B cell (primary cell): ENCODE measurements at regions not wholly inside any gene's neighbourhood (a gene's known extent, or its start where the extent isn't known, plus 50 kb on each side); places are given as distances from the start of the nearest gene placed in this dataset.

Experiments
- ATAC-seq: fragments of 200-7000 bp; cut with Tn5 transposase; one replicate; pipeline ENCODE4 v1.10.0; 2021; ENCODE audit warnings: low read depth, mild to moderate bottlenecking, moderate number of reproducible peaks, moderate library complexity
- CTCF ChIA-PET: fragments of 350-600 bp; sonication (Branson Sonifier 250); formaldehyde crosslinking; loops from one replicate; lab custom pipeline; 2021; ENCODE audit warnings: antibody characterized with exemption, inconsistent platforms; lab: Charles Lee
- POLR2A ChIA-PET: fragments of 350-600 bp; sonication (Branson Sonifier 250); formaldehyde crosslinking; loops from one replicate; lab custom pipeline; 2021; ENCODE audit warnings: antibody characterized with exemption; lab: Charles Lee
- DNase-seq: peaks from one replicate; pipeline ENCODE4 v3.0.0; 2013
- H2AFZ ChIP-seq: 2 replicates; pipeline ENCODE4 v1.6.1; 2012; ENCODE audit warnings: mild to moderate bottlenecking, low read depth, low read length; ENCODE audit not compliant: insufficient read depth, poor library complexity, severe bottlenecking
- H3K27ac ChIP-seq, 2 donors: 1 replicate in 1 of 2; 2 replicates in 1 of 2; pipeline ENCODE4 v1.5.1; 2012 to 2013; ENCODE audit warnings: low read length in 2 of 2, mild to moderate bottlenecking in 2 of 2, moderate library complexity in 1 of 2
- H3K27me3 ChIP-seq, 4 experiments: fragments of 200-600 bp in 1 of 4; sonication (generic) in 1 of 4; replicated peaks in 1 of 4; 1 replicate in 2 of 4; 2 replicates in 2 of 4; pipeline versions ENCODE4 v1.6.1 to v1.7.0; 2013 to 2016; ENCODE audit warnings: low read length in 3 of 4, mild to moderate bottlenecking in 2 of 4, mixed read lengths in 1 of 4, moderate library complexity in 1 of 4; ENCODE audit not compliant: insufficient read depth in 4 of 4, control insufficient read depth in 3 of 4; ENCODE audit errors: control extremely low read depth in 1 of 4
- H3K36me3 ChIP-seq, 2 experiments: replicated peaks in 1 of 2; 1 replicate in 1 of 2; 2 replicates in 1 of 2; pipeline versions ENCODE4 v1.6.1 to v1.7.1; 2013; ENCODE audit warnings: low read length in 1 of 2; ENCODE audit not compliant: insufficient read depth in 2 of 2, control insufficient read depth in 1 of 2; ENCODE audit errors: control extremely low read depth in 1 of 2, extremely low read depth in 1 of 2
- H3K4me1 ChIP-seq, 2 donors: fragments of 200-600 bp in 1 of 2; sonication (generic) in 1 of 2; 1 replicate in 1 of 2; 2 replicates in 1 of 2; pipeline versions ENCODE4 v1.5.1 to v1.6.1; 2013 to 2017; ENCODE audit warnings: low read length in 2 of 2; ENCODE audit not compliant: control insufficient read depth in 2 of 2, insufficient read depth in 2 of 2
- H3K4me2 ChIP-seq: replicated peaks from 2 replicates; pipeline ENCODE3; 2012; ENCODE audit warnings: mild to moderate bottlenecking, low read depth, low read length; ENCODE audit not compliant: poor library complexity, severe bottlenecking
- H3K4me3 ChIP-seq, 5 experiments: fragments of 200-600 bp in 1 of 5; sonication (generic) in 1 of 5; 1 replicate in 3 of 5; 2 replicates in 2 of 5; pipeline versions ENCODE4 v1.5.1 to v1.7.0; 2011 to 2016; ENCODE audit warnings: low read length in 4 of 5, mild to moderate bottlenecking in 4 of 5, low read depth in 2 of 5, control low read depth in 1 of 5, moderate library complexity in 1 of 5; ENCODE audit not compliant: insufficient read depth in 1 of 5; ENCODE audit errors: control extremely low read depth in 1 of 5, extremely low read depth in 1 of 5
- H3K79me2 ChIP-seq: fragments of 200-600 bp; sonication (generic); one replicate; pipeline ENCODE4 v1.6.0; 2016; ENCODE audit warnings: low read length; ENCODE audit not compliant: control insufficient read depth, insufficient read depth
- H3K9ac ChIP-seq: fragments of 200-600 bp; sonication (generic); 2 replicates; pipeline ENCODE4 v1.6.1; 2017; ENCODE audit warnings: mild to moderate bottlenecking, low read length, moderate library complexity
- H3K9me3 ChIP-seq, 3 donors: one replicate each; pipeline versions ENCODE4 v1.6.1 to v1.7.1; 2013; ENCODE audit warnings: low read length in 2 of 3; ENCODE audit not compliant: control insufficient read depth in 2 of 3, insufficient read depth in 1 of 3; ENCODE audit errors: control extremely low read depth in 1 of 3
- H4K20me1 ChIP-seq: 2 replicates; pipeline ENCODE4 v1.6.0; 2012; ENCODE audit warnings: mild to moderate bottlenecking, low read length; ENCODE audit not compliant: insufficient read depth, control insufficient read depth, poor library complexity, severe bottlenecking
- H3K27ac Mint-ChIP-seq: one replicate; pipeline ENCODE4 v1.8.0; 2021; ENCODE audit warnings: mixed read lengths
- H3K27me3 Mint-ChIP-seq: one replicate; pipeline ENCODE4 v1.8.0; 2021; ENCODE audit warnings: mixed read lengths
- H3K4me1 Mint-ChIP-seq: one replicate; pipeline ENCODE4 v1.8.0; 2021; ENCODE audit warnings: mixed read lengths
- H3K4me3 Mint-ChIP-seq: one replicate; pipeline ENCODE4 v1.8.0; 2021; ENCODE audit warnings: mixed read lengths
- H3K9me3 Mint-ChIP-seq: one replicate; pipeline ENCODE4 v1.8.0; 2022; ENCODE audit warnings: mixed read lengths; ENCODE audit not compliant: insufficient read depth
- EZH2 ChIP-seq: IDR thresholded peaks from 2 replicates; pipeline ENCODE4 v1.6.1; 2012; ENCODE audit warnings: borderline replicate concordance, low read depth, mild to moderate bottlenecking, moderate library complexity, low read length; ENCODE audit not compliant: insufficient read depth, poor library complexity, severe bottlenecking
- WGBS: methylation state at CpG from one replicate; pipeline ENCODE4 v1.1.5; 2013; ENCODE audit warnings: missing lambda C conversion rate; ENCODE audit not compliant: insufficient coverage; 5-methylcytosine and 5-hydroxymethylcytosine counted together
- intact Hi-C: fragments of 100-400 bp; cut with micrococcal nuclease; formaldehyde crosslinking; loops from one replicate; pipeline ENCODE4 v1.10.0; 2022
- TF ChIP-seq, protein P1 (sequence below): fragments of 200-600 bp; IDR thresholded peaks from one replicate; pipeline ENCODE4 v1.8.0; 2022; ENCODE audit warnings: antibody characterized with exemption, mild to moderate bottlenecking

DNA sequence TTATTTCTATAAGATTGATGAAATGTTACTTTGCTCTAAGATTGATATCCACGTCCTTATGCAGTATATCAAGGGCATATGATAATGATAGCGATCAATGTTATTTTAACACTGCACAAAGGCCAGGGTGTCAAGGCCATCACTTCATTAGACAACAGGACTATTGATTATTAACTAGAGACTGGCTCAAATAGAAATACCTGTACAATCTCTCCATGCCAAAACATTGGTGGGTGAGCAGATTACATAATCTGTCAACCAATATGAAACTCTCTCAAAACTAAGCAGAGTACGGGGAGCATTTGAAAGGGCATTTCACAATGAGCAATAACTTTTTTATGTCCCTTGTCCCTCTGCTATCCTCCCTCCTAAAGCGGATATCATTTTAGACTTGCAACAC is 566.5 kb upstream of the PKN2 start:
- Histone ChIP-seq H3K9ac (no peak overlapping the region), H4K20me1 (no peaks in the 10 kb centered on the region), H3K36me3 (no peaks in the 10 kb centered on the region), H3K9me3 (no peaks in the 10 kb centered on the region), H3K79me2 (no peaks in the 10 kb centered on the region), H2AFZ (no peak overlapping the region), H3K4me3 (no peak overlapping the region), H3K27ac (no peak overlapping the region), H3K4me1 (no peaks in the 10 kb centered on the region), H3K27me3 (no peaks in the 10 kb centered on the region), H3K4me2 (no peak overlapping the region)
- WGBS: 89% methylated on average over 1 of the region's 4 CpGs
- no peaks in the 10 kb centered on the region for H3K9me3 Mint-ChIP-seq
- no peaks in the 10 kb centered on the region for H3K4me1 Mint-ChIP-seq
- intact Hi-C loops: no loop called here
- TF ChIP-seq, protein P1, sequence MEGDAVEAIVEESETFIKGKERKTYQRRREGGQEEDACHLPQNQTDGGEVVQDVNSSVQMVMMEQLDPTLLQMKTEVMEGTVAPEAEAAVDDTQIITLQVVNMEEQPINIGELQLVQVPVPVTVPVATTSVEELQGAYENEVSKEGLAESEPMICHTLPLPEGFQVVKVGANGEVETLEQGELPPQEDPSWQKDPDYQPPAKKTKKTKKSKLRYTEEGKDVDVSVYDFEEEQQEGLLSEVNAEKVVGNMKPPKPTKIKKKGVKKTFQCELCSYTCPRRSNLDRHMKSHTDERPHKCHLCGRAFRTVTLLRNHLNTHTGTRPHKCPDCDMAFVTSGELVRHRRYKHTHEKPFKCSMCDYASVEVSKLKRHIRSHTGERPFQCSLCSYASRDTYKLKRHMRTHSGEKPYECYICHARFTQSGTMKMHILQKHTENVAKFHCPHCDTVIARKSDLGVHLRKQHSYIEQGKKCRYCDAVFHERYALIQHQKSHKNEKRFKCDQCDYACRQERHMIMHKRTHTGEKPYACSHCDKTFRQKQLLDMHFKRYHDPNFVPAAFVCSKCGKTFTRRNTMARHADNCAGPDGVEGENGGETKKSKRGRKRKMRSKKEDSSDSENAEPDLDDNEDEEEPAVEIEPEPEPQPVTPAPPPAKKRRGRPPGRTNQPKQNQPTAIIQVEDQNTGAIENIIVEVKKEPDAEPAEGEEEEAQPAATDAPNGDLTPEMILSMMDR: no peak
- no peak for TF ChIP-seq EZH2
- no peak for DNase-seq
- ChIA-PET POLR2A (no interaction called here), CTCF (no interaction called here)
- no peak for ATAC-seq
- H3K4me3 Mint-ChIP-seq: no peak overlapping the region
- peaks cover 11% of the 10 kb centered on the region for H3K27me3 Mint-ChIP-seq
- H3K27ac Mint-ChIP-seq: no peak overlapping the region

DNA sequence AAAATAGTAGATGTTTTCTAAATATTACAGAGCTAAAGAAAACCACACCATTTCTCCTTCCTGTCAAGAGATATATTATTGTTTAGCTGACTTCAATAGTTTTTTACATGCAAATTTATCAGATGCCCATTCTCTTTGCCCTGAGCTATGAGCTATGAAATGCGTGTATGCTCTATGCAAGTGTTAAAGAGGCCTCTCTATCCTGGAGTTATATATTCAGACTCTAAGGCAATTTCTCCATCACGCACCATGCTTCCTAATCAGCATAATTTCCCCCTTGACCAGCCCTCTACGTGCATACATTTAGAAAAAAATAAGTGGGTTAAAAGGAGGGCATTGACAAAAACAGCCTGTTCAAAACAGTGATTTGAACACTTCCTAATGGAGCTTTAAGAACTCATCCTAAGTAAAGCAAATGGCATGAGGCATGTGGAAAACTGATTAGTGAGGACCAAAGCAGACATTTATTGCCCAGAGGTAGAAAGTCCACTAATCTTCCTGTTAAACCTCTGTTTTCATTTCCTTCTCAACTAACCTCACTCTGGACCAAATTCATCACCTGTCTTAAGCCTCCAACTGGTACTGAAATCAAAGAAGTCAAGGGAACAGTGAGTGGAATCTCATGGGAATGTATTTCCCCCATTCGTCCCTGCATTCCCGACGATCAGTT is 565.8 kb upstream of the PKN2 start:
- no peaks in the 10 kb centered on the region for H4K20me1 ChIP-seq
- H2AFZ ChIP-seq: no peak overlapping the region
- intact Hi-C loops: no loop called here
- no peaks in the 10 kb centered on the region for H3K36me3 ChIP-seq
- H3K4me1 Mint-ChIP-seq: no peaks in the 10 kb centered on the region
- CTCF ChIA-PET: no interaction called here
- H3K9ac ChIP-seq: no peak overlapping the region
- peaks cover 11% of the 10 kb centered on the region for H3K27me3 Mint-ChIP-seq
- H3K79me2 ChIP-seq: no peaks in the 10 kb centered on the region
- H3K9me3 Mint-ChIP-seq: no peaks in the 10 kb centered on the region
- POLR2A ChIA-PET: no interaction called here
- H3K27ac Mint-ChIP-seq: no peak overlapping the region
- no peaks in the 10 kb centered on the region for H3K27me3 ChIP-seq
- H3K4me2 ChIP-seq: no peak overlapping the region
- 100% methylated on average over 3 of the region's 6 CpGs for WGBS
- H3K4me3 Mint-ChIP-seq: no peak overlapping the region
- TF ChIP-seq, protein P1: no peak
- TF ChIP-seq EZH2: no peak
- H3K9me3 ChIP-seq: no peaks in the 10 kb centered on the region
- H3K4me1 ChIP-seq: no peaks in the 10 kb centered on the region
- H3K27ac ChIP-seq: no peak overlapping the region
- DNase-seq: no peak
- H3K4me3 ChIP-seq: no peak overlapping the region
- ATAC-seq: no peak
